ENCODE measurements at regions not wholly inside any gene's neighbourhood (a gene's known extent, or its start where the extent isn't known, plus 50 kb on each side); places are given as distances from the start of the nearest gene placed in this dataset.

- in situ Hi-C loops (cut with HindIII; ENCODE audit: low pct_unique_long_range_greater_than_20kb, low sequenced_read_pairs) = no loop called here
- BruUV-seq (replicated peaks) = no TSS peak
- CTCF ChIA-PET = no interaction called here
Observed at GRCh38 chr4:77430847-77431246, 174.8 kb upstream of the CXCL13 start.

GRCh38 chr4:77431546-77431945, 174.1 kb upstream of the CXCL13 start:
- in situ Hi-C loops (cut with HindIII; ENCODE audit: low pct_unique_long_range_greater_than_20kb, low sequenced_read_pairs) = no loop called here
- Histone ChIP-seq H3K27me3 (ENCODE audit: control insufficient read depth, insufficient read depth, low read length) (no peaks in the 10 kb centered on the region), H3K9me3 (ENCODE audit: control insufficient read depth, insufficient read depth, low read depth, low read length) (no peaks in the 10 kb centered on the region), H3K4me1 (ENCODE audit: control insufficient read depth, insufficient read depth, low read length) (no peaks in the 10 kb centered on the region), H3K4me3 (ENCODE audit: low read depth in 2 of 2, low read length in 2 of 2) (no peak overlapping the region), H3K27ac (ENCODE audit: low read length) (no peak overlapping the region), H3K36me3 (ENCODE audit: control insufficient read depth, insufficient read depth, low read length) (no peaks in the 10 kb centered on the region)
- no TSS peak for BruUV-seq (replicated peaks)
- DNase-seq (ENCODE audit: low read depth, low spot score) (no peak), ATAC-seq (no peak)
- intact Hi-C loops (cut with micrococcal nuclease; ENCODE audit: unreplicated experiment) = no loop called here
- no peak for TF ChIP-seq TCF7L2 (IDR thresholded peaks at IDR 0.05; ENCODE audit: low read depth, low read length)
- no peak for TF ChIP-seq REST (IDR thresholded peaks at IDR 0.05; ENCODE audit: insufficient read depth in 1 of 2, low read depth in 2 of 2, low read length in 1 of 2)
- no peak for TF ChIP-seq CTCF (IDR thresholded peaks at IDR 0.05)
- TF ChIP-seq POLR2AphosphoS5 (IDR thresholded peaks at IDR 0.05; ENCODE audit: low read depth, low read length) = no peak
- no peak for TF ChIP-seq SIN3A (IDR thresholded peaks at IDR 0.05; ENCODE audit: borderline replicate concordance, insufficient read depth, low read depth, low read length)
- POLR2A ChIA-PET = no interaction called here
- CTCF ChIA-PET = no interaction called here

More at GRCh38 chr4:77430847-77431246, 174.8 kb upstream of the CXCL13 start:
- ATAC-seq = no peak
- H3K9me3 ChIP-seq (ENCODE audit: control insufficient read depth, insufficient read depth, low read depth, low read length) = no peaks in the 10 kb centered on the region
- intact Hi-C loops (cut with micrococcal nuclease; ENCODE audit: unreplicated experiment) = no loop called here
- no peak overlapping the region for H3K27ac ChIP-seq (ENCODE audit: low read length)
- no peak overlapping the region for H3K4me3 ChIP-seq (ENCODE audit: low read depth in 2 of 2, low read length in 2 of 2)
- TF ChIP-seq POLR2AphosphoS5 (IDR thresholded peaks at IDR 0.05; ENCODE audit: low read depth, low read length) (no peak), REST (IDR thresholded peaks at IDR 0.05; ENCODE audit: insufficient read depth in 1 of 2, low read depth in 2 of 2, low read length in 1 of 2) (no peak), TCF7L2 (IDR thresholded peaks at IDR 0.05; ENCODE audit: low read depth, low read length) (no peak), SIN3A (IDR thresholded peaks at IDR 0.05; ENCODE audit: borderline replicate concordance, insufficient read depth, low read depth, low read length) (no peak), CTCF (IDR thresholded peaks at IDR 0.05) (no peak)
- H3K36me3 ChIP-seq (ENCODE audit: control insufficient read depth, insufficient read depth, low read length) = no peaks in the 10 kb centered on the region
- POLR2A ChIA-PET = no interaction called here
- H3K27me3 ChIP-seq (ENCODE audit: control insufficient read depth, insufficient read depth, low read length) = no peaks in the 10 kb centered on the region
- DNase-seq (ENCODE audit: low read depth, low spot score) = no peak
- no peaks in the 10 kb centered on the region for H3K4me1 ChIP-seq (ENCODE audit: control insufficient read depth, insufficient read depth, low read length)

All from Panc1 (cell line).